PC-9 (cell line): ENCODE measurements at regions not wholly inside any gene's neighbourhood (a gene's known extent, or its start where the extent isn't known, plus 50 kb on each side); places are given as distances from the start of the nearest gene placed in this dataset.

Experiments used
- BruUV-seq: library from RNA; stranded (reverse); fragments of 400-500 nt; replicated peaks from 2 replicates; lab custom pipeline; 2021; lab: Mats Ljungman, UMichigan
- CTCF ChIA-PET: fragments of 300-600 bp; sonication (Branson Sonifier 250); formaldehyde crosslinking; loops from one replicate; lab custom pipeline; 2022; ENCODE audit warnings: antibody characterized with exemption; lab: Charles Lee
- POLR2A ChIA-PET: fragments of 300-600 bp; sonication (Branson Sonifier 250); formaldehyde crosslinking; loops from one replicate; lab custom pipeline; 2022; ENCODE audit warnings: antibody characterized with exemption; ENCODE audit not compliant: unreplicated experiment; lab: Charles Lee
- DNase-seq, 2 experiments: peaks; one replicate each; pipeline versions ENCODE4 v3.0.0 to v3.0.0-alpha.2; 2015 to 2022; ENCODE audit warnings: mixed read lengths in 1 of 2
- H2AFZ ChIP-seq: fragments of 200-600 bp; sonication (generic); 2 replicates; pipeline ENCODE4 v1.8.1; 2017; ENCODE audit warnings: antibody characterized with exemption
- H3F3A ChIP-seq: fragments of 200-600 bp; sonication (generic); 2 replicates; pipeline ENCODE4 v1.8.1; 2017; ENCODE audit warnings: antibody characterized with exemption, mild to moderate bottlenecking, low read depth; ENCODE audit not compliant: insufficient read depth
- H3K27ac ChIP-seq: fragments of 200-600 bp; sonication (generic); 2 replicates; pipeline ENCODE4 v1.6.1; 2016; ENCODE audit warnings: mixed run types
- H3K27me3 ChIP-seq: fragments of 200-600 bp; sonication (generic); 2 replicates; pipeline ENCODE4 v1.6.1; 2016; ENCODE audit warnings: low read depth, mixed run types; ENCODE audit not compliant: insufficient read depth
- H3K36me3 ChIP-seq: fragments of 200-600 bp; sonication (generic); 2 replicates; pipeline ENCODE4 v1.6.1; 2016; ENCODE audit warnings: low read depth, mixed run types
- H3K4me1 ChIP-seq: fragments of 200-600 bp; sonication (generic); replicated peaks from 2 replicates; pipeline ENCODE4 v1.6.1; 2016; ENCODE audit warnings: mixed run types; ENCODE audit not compliant: insufficient read depth
- H3K4me2 ChIP-seq: fragments of 200-600 bp; sonication (generic); 2 replicates; pipeline ENCODE4 v1.6.1; 2017; ENCODE audit warnings: mixed run types
- H3K4me3 ChIP-seq: fragments of 200-600 bp; sonication (generic); 2 replicates; pipeline ENCODE4 v1.6.1; 2016; ENCODE audit warnings: mixed run types
- H3K79me2 ChIP-seq: fragments of 200-600 bp; sonication (generic); 2 replicates; pipeline ENCODE4 v1.6.1; 2017; ENCODE audit warnings: low read depth, mixed run types
- H3K9me2 ChIP-seq: fragments of 200-600 bp; sonication (generic); 2 replicates; pipeline ENCODE4 v1.8.1; 2017; ENCODE audit warnings: mild to moderate bottlenecking; ENCODE audit not compliant: insufficient read depth
- H3K9me3 ChIP-seq: fragments of 200-600 bp; sonication (generic); 2 replicates; pipeline ENCODE4 v1.8.1; 2016; ENCODE audit warnings: low read depth; ENCODE audit not compliant: insufficient read depth
- H4K20me1 ChIP-seq: fragments of 200-600 bp; sonication (generic); 2 replicates; pipeline ENCODE4 v1.8.1; 2017; ENCODE audit not compliant: insufficient read depth
- EZH2 ChIP-seq: fragments of 200-600 bp; sonication (generic); IDR thresholded peaks from 2 replicates; pipeline ENCODE4 v1.8.0; 2017; ENCODE audit warnings: antibody characterized with exemption, low read depth
- intact Hi-C: fragments of 100-400 bp; cut with micrococcal nuclease; formaldehyde crosslinking; loops from one replicate; pipeline ENCODE4 v1.10.0; 2022; ENCODE audit not compliant: unreplicated experiment
- TF ChIP-seq, protein P1 (sequence below): fragments of 200-600 bp; sonication (generic); conservative IDR thresholded peaks from 2 replicates; pipeline ENCODE4 v1.6.1; 2017; ENCODE audit warnings: mixed run types, antibody characterized with exemption, mild to moderate bottlenecking, moderate library complexity

DNA sequence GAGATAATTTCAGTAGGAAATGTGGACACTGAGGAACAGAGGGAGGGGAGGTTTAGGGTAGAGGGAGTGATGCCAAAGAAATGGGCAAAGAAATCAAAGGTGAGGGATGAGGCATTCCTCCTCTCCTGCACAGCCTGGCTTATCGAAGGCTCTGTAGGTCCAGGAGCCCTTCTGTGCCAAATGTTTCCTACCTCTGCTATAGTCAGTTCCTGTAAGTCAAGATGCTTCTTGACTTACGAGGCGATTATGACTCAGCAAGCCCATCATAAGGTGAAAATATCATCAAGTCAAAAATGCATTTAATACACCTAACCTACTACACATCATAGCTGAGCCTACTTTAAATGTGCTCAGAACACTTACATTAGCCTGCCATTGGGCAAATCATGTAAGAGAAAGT is 60.0 kb upstream of the ARHGAP24 start:
- POLR2A ChIA-PET, result no interaction called here
- TF ChIP-seq, protein P1, sequence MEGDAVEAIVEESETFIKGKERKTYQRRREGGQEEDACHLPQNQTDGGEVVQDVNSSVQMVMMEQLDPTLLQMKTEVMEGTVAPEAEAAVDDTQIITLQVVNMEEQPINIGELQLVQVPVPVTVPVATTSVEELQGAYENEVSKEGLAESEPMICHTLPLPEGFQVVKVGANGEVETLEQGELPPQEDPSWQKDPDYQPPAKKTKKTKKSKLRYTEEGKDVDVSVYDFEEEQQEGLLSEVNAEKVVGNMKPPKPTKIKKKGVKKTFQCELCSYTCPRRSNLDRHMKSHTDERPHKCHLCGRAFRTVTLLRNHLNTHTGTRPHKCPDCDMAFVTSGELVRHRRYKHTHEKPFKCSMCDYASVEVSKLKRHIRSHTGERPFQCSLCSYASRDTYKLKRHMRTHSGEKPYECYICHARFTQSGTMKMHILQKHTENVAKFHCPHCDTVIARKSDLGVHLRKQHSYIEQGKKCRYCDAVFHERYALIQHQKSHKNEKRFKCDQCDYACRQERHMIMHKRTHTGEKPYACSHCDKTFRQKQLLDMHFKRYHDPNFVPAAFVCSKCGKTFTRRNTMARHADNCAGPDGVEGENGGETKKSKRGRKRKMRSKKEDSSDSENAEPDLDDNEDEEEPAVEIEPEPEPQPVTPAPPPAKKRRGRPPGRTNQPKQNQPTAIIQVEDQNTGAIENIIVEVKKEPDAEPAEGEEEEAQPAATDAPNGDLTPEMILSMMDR, result no peak
- no peak for TF ChIP-seq EZH2
- CTCF ChIA-PET, result no interaction called here
- no peak overlapping the region for H2AFZ ChIP-seq
- no peaks in the 10 kb centered on the region for H3F3A ChIP-seq
- H3K4me3 ChIP-seq, result no peak overlapping the region
- DNase-seq, result no peak
- H3K27me3 ChIP-seq, result no peaks in the 10 kb centered on the region
- H4K20me1 ChIP-seq, result no peaks in the 10 kb centered on the region
- H3K4me2 ChIP-seq, result no peak overlapping the region
- BruUV-seq, result no TSS peak
- no peaks in the 10 kb centered on the region for H3K9me2 ChIP-seq
- no peaks in the 10 kb centered on the region for H3K36me3 ChIP-seq
- H3K79me2 ChIP-seq, result no peaks in the 10 kb centered on the region
- H3K9me3 ChIP-seq, result no peaks in the 10 kb centered on the region
- no peak overlapping the region for H3K27ac ChIP-seq
- intact Hi-C loops, result no loop called here
- H3K4me1 ChIP-seq, result no peaks in the 10 kb centered on the region

GRCh38 chr4:85416094-85416493 is 58.9 kb upstream of the ARHGAP24 start:
- Histone ChIP-seq H3K9me3 (no peaks in the 10 kb centered on the region), H3F3A (no peaks in the 10 kb centered on the region), H3K4me3 (no peak overlapping the region), H3K27me3 (no peaks in the 10 kb centered on the region), H3K4me2 (no peak overlapping the region), H3K4me1 (no peaks in the 10 kb centered on the region), H2AFZ (no peak overlapping the region), H3K9me2 (no peaks in the 10 kb centered on the region), H3K36me3 (no peaks in the 10 kb centered on the region), H3K79me2 (no peaks in the 10 kb centered on the region), H4K20me1 (no peaks in the 10 kb centered on the region), H3K27ac (no peak overlapping the region)
- ChIA-PET POLR2A (no interaction called here), CTCF (no interaction called here)
- BruUV-seq, result no TSS peak
- intact Hi-C loops, result no loop called here
- no peak for TF ChIP-seq EZH2
- TF ChIP-seq, protein P1, result no peak
- DNase-seq, result no peak

GRCh38 chr4:85419103-85419502 is 55.8 kb upstream of the ARHGAP24 start:
- Histone ChIP-seq H3K36me3 (no peaks in the 10 kb centered on the region), H2AFZ (no peak overlapping the region), H3K9me3 (no peaks in the 10 kb centered on the region), H3F3A (no peaks in the 10 kb centered on the region), H3K27me3 (no peaks in the 10 kb centered on the region), H3K27ac (no peak overlapping the region), H3K4me3 (no peak overlapping the region), H3K79me2 (no peaks in the 10 kb centered on the region), H3K4me1 (no peaks in the 10 kb centered on the region), H4K20me1 (no peaks in the 10 kb centered on the region), H3K9me2 (no peaks in the 10 kb centered on the region), H3K4me2 (no peak overlapping the region)
- TF ChIP-seq EZH2, result no peak
- TF ChIP-seq, protein P1, result no peak
- BruUV-seq, result no TSS peak
- ChIA-PET POLR2A (no interaction called here), CTCF (no interaction called here)
- no peak for DNase-seq
- intact Hi-C loops, result no loop called here
